GM12878 (cell line): ENCODE measurements at regions not wholly inside any gene's neighbourhood (a gene's known extent, or its start where the extent isn't known, plus 50 kb on each side); places are given as distances from the start of the nearest gene placed in this dataset.

Source experiments
- ATAC-seq: fragments of 200-7000 bp; cut with Tn5 transposase; 3 replicates; pipeline ENCODE4 v1.9.1; 2020; ENCODE audit warnings: mild to moderate bottlenecking, moderate library complexity
- BruUV-seq: library from RNA; stranded (reverse); fragments of 400-500 nt; replicated peaks from 2 replicates; lab custom pipeline; 2021; lab: Mats Ljungman, UMichigan
- CTCF ChIA-PET: fragments of 300-600 bp; sonication (Branson Sonifier 250); formaldehyde crosslinking; extraction: SDS; loops from one replicate; lab custom pipeline; 2021; ENCODE audit warnings: inconsistent platforms; lab: Yijun Ruan, JAX
- POLR2A ChIA-PET: fragments of 350-600 bp; formaldehyde crosslinking; extraction: SDS; loops from one replicate; lab custom pipeline; 2021; ENCODE audit warnings: inconsistent platforms; lab: Charles Lee
- RAD21 ChIA-PET: fragments of 300-600 bp; sonication (Branson Sonifier 250); formaldehyde crosslinking; loops from one replicate; lab custom pipeline; 2023; ENCODE audit warnings: antibody characterized with exemption; ENCODE audit not compliant: unreplicated experiment; lab: Charles Lee
- SMC1A ChIA-PET: fragments of 300-600 bp; sonication (Branson Sonifier 250); formaldehyde crosslinking; loops from one replicate; lab custom pipeline; 2023; ENCODE audit not compliant: unreplicated experiment, uncharacterized antibody; lab: Charles Lee
- DNase-seq: peaks from one replicate; pipeline ENCODE4 v3.0.0-alpha.2; 2011; ENCODE audit warnings: low read depth, low spot score
- FAIRE-seq: peaks from 3 replicates; lab custom pipeline; 2011; peaks lifted over from hg19 to GRCh38; lab: Jason Lieb, UNC
- H2AFZ ChIP-seq: 2 replicates; pipeline ENCODE4 v1.6.0; 2011; ENCODE audit warnings: low read depth, low read length, control low read depth; ENCODE audit not compliant: control insufficient read depth
- H3K27ac ChIP-seq: 2 replicates; pipeline ENCODE4 v1.5.1; 2011; ENCODE audit warnings: control low read depth; ENCODE audit not compliant: control insufficient read depth, insufficient read depth
- H3K27me3 ChIP-seq, 2 experiments: replicated peaks in 1 of 2; 2 replicates each; pipeline versions ENCODE4 v1.6.0 to v1.6.1; 2011; ENCODE audit warnings: low read length in 1 of 2; ENCODE audit not compliant: control insufficient read depth in 2 of 2, insufficient read depth in 2 of 2
- H3K36me3 ChIP-seq, 2 experiments: 2 replicates each; pipeline ENCODE4 v1.5.1; 2011; ENCODE audit warnings: low read length in 1 of 2; ENCODE audit not compliant: control insufficient read depth in 2 of 2, insufficient read depth in 2 of 2
- H3K4me1 ChIP-seq: 2 replicates; pipeline ENCODE4 v1.6.1; 2011; ENCODE audit warnings: mild to moderate bottlenecking, low read length, moderate library complexity, mixed read lengths; ENCODE audit not compliant: control insufficient read depth, insufficient read depth
- H3K4me2 ChIP-seq: 2 replicates; pipeline ENCODE4 v1.6.0; 2011; ENCODE audit warnings: control low read depth; ENCODE audit not compliant: control insufficient read depth, insufficient read depth
- H3K4me3 ChIP-seq: fragments of 200-600 bp; sonication (generic); 2 replicates; pipeline ENCODE4 v1.5.1; 2016
- H3K79me2 ChIP-seq: 2 replicates; pipeline ENCODE4 v1.6.0; 2011; ENCODE audit warnings: low read length; ENCODE audit not compliant: control insufficient read depth, insufficient read depth
- H3K9ac ChIP-seq: 2 replicates; pipeline ENCODE4 v1.8.0; 2011; ENCODE audit warnings: low read length, control low read depth, mixed read lengths; ENCODE audit not compliant: control insufficient read depth, insufficient read depth
- H3K9me3 ChIP-seq: replicated peaks from 3 replicates; pipeline ENCODE4 v1.5.1; 2011; ENCODE audit warnings: mild to moderate bottlenecking, low read length; ENCODE audit not compliant: control insufficient read depth, insufficient read depth
- H4K20me1 ChIP-seq: 2 replicates; pipeline ENCODE4 v1.6.0; 2011; ENCODE audit not compliant: control insufficient read depth, insufficient read depth
- ASH2L ChIP-seq: fragments of 300-600, 200-600 bp; sonication (generic); IDR thresholded peaks from 2 replicates; pipeline ENCODE4 v1.6.1; 2017; ENCODE audit warnings: low read depth, mild to moderate bottlenecking, borderline replicate concordance
- ATF7 ChIP-seq: fragments of 450-650 bp; IDR thresholded peaks from 2 replicates; pipeline ENCODE4 v1.6.1; 2016; ENCODE audit warnings: low read depth, mild to moderate bottlenecking
- CEBPB ChIP-seq, 2 experiments: fragments of 150-350 bp in 1 of 2; IDR thresholded peaks; 2 replicates each; pipeline ENCODE4 v1.6.1; 2012 to 2014; ENCODE audit warnings: low read depth in 2 of 2, low read length in 2 of 2, borderline replicate concordance in 1 of 2, inconsistent platforms in 1 of 2
- CREB1 ChIP-seq: IDR thresholded peaks from 2 replicates; pipeline ENCODE4 v1.6.1; 2012; ENCODE audit warnings: low read depth, mild to moderate bottlenecking, inconsistent platforms
- EP300 ChIP-seq, 2 experiments: fragments of 150-350 bp in 1 of 2; IDR thresholded peaks; 2 replicates each; pipeline ENCODE4 v1.6.1; 2011 to 2012; ENCODE audit warnings: low read depth in 2 of 2, low read length in 2 of 2, borderline replicate concordance in 1 of 2, improper control_type of control experiment in 1 of 2, inconsistent platforms in 1 of 2; ENCODE audit not compliant: control insufficient read depth in 1 of 2
- ETV6 ChIP-seq, 2 experiments: fragments of 450-650 bp in 1 of 2; IDR thresholded peaks in 1 of 2; conservative IDR thresholded peaks in 1 of 2; 2 replicates each; pipeline ENCODE4 v1.6.1; 2014; ENCODE audit warnings: antibody characterized with exemption in 1 of 2, borderline replicate concordance in 1 of 2, low read depth in 1 of 2, mild to moderate bottlenecking in 1 of 2, moderate library complexity in 1 of 2
- FOXM1 ChIP-seq: IDR thresholded peaks from 2 replicates; pipeline ENCODE4 v1.6.1; 2012; ENCODE audit warnings: low read depth, mild to moderate bottlenecking, inconsistent platforms, low read length, moderate library complexity
- LARP7 ChIP-seq: fragments of 450-650 bp; IDR thresholded peaks from 2 replicates; pipeline ENCODE4 v1.6.1; 2017; ENCODE audit warnings: mild to moderate bottlenecking
- MEF2A ChIP-seq: IDR thresholded peaks from 2 replicates; pipeline ENCODE4 v1.6.1; 2011; ENCODE audit warnings: low read depth, mild to moderate bottlenecking, low read length, moderate library complexity; ENCODE audit not compliant: insufficient read depth
- MYB ChIP-seq: fragments of 150-350 bp; IDR thresholded peaks from 2 replicates; pipeline ENCODE4 v1.6.1; 2014; ENCODE audit warnings: mild to moderate bottlenecking, low read depth, low read length, borderline replicate concordance
- NFXL1 ChIP-seq: fragments of 450-650 bp; IDR thresholded peaks from 2 replicates; pipeline ENCODE4 v1.6.1; 2017; ENCODE audit warnings: antibody characterized with exemption, mild to moderate bottlenecking, borderline replicate concordance
- PAX8 ChIP-seq: fragments of 450-650 bp; IDR thresholded peaks from 2 replicates; pipeline ENCODE4 v1.6.1; 2017; ENCODE audit warnings: mild to moderate bottlenecking, moderate library complexity
- SIN3A ChIP-seq: IDR thresholded peaks from 2 replicates; pipeline ENCODE4 v1.6.1; 2012; ENCODE audit warnings: low read depth, low read length, improper control_type of control experiment
- SMAD1 ChIP-seq: fragments of 450-650 bp; IDR thresholded peaks from 2 replicates; pipeline ENCODE4 v1.6.1; 2018; ENCODE audit warnings: mild to moderate bottlenecking, low read depth; ENCODE audit not compliant: partially characterized antibody
- SP1 ChIP-seq: IDR thresholded peaks from one replicate; pipeline ENCODE4 v1.6.1; 2011; ENCODE audit warnings: low read depth, low read length
- STAT3 ChIP-seq: IDR thresholded peaks from 2 replicates; pipeline ENCODE4 v1.6.1; 2011; ENCODE audit warnings: low read depth, low read length, improper control_type of control experiment
- ZNF217 ChIP-seq: fragments of 450-650 bp; IDR thresholded peaks from 2 replicates; pipeline ENCODE4 v1.6.1; 2017; ENCODE audit warnings: antibody characterized with exemption, mild to moderate bottlenecking
- whole genome bisulfite sequencing: methylation state at CpG from one replicate; pipeline ENCODE4 v1.1.6; 2016; ENCODE audit warnings: low lambda C conversion rate; ENCODE audit not compliant: insufficient replicate concordance, insufficient coverage; ENCODE audit errors: missing lambda C conversion rate; 5-methylcytosine and 5-hydroxymethylcytosine counted together
- in situ Hi-C: fragments of 300-500 bp; cut with MboI; formaldehyde crosslinking; loops from 9 replicates; pipeline ENCODE4 v1.14.3; 2018; ENCODE audit warnings: mixed read lengths
- intact Hi-C: fragments of 100-400 bp; cut with micrococcal nuclease; formaldehyde crosslinking; loops from one replicate; pipeline ENCODE4 v1.14.2; 2022; ENCODE audit not compliant: unreplicated experiment
- TF ChIP-seq, protein P1 (sequence below): fragments of 450-650 bp; IDR thresholded peaks from 2 replicates; pipeline ENCODE4 v1.6.1; 2014; ENCODE audit warnings: mild to moderate bottlenecking
- TF ChIP-seq, protein P2 (sequence below): IDR thresholded peaks from 2 replicates; pipeline ENCODE4 v1.6.1; 2012; ENCODE audit warnings: low read depth, low read length, improper control_type of control experiment
- TF ChIP-seq, protein P3 (sequence below): fragments of 450-650 bp; IDR thresholded peaks from 2 replicates; pipeline ENCODE4 v1.6.1; 2017; ENCODE audit warnings: mild to moderate bottlenecking

DNA sequence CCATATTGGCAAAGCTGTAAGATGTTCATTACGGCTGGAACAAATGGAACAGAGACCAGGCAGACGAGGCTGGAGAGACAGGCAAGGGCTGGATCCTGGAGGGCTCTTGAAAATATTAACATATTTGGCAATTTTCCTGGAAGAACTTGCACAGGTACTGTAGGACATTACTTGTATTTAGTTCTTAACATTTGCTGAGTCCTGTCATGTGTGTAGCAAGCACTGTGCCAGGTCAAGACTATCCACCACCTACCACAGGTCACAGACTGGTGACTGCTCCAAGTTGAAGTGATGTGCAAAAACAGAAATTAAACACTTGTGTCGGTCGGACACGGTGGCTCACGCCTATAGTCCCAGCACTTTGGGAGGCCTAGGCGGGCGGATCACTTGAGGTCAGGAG, 58.7 kb upstream of the TNRC6B start:
- ChIA-PET SMC1A (interaction anchor here (1.3 kb wide), 1 partner anchor 48 kb away, joined by 4 read pairs; no protein-coding TSS in a partner anchor), RAD21 (no interaction called here), CTCF (no interaction called here)
- no peaks in the 10 kb centered on the region for H4K20me1 ChIP-seq
- H3K27ac ChIP-seq = no peak overlapping the region
- H3K36me3 ChIP-seq = no peaks in the 10 kb centered on the region
- H3K4me1 ChIP-seq = no peaks in the 10 kb centered on the region
- H2AFZ ChIP-seq = no peak overlapping the region
- H3K9ac ChIP-seq = no peak overlapping the region
- no peak for FAIRE-seq
- no peaks in the 10 kb centered on the region for H3K9me3 ChIP-seq
- ATAC-seq = no peak
- no peak overlapping the region for H3K4me3 ChIP-seq
- H3K79me2 ChIP-seq = no peaks in the 10 kb centered on the region
- BruUV-seq = no TSS peak
- WGBS = 98% methylated on average over 8 of the region's 8 CpGs
- no peak for TF ChIP-seq CREB1
- TF ChIP-seq, protein P1, sequence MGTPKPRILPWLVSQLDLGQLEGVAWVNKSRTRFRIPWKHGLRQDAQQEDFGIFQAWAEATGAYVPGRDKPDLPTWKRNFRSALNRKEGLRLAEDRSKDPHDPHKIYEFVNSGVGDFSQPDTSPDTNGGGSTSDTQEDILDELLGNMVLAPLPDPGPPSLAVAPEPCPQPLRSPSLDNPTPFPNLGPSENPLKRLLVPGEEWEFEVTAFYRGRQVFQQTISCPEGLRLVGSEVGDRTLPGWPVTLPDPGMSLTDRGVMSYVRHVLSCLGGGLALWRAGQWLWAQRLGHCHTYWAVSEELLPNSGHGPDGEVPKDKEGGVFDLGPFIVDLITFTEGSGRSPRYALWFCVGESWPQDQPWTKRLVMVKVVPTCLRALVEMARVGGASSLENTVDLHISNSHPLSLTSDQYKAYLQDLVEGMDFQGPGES = no peak
- no peak for TF ChIP-seq LARP7
- TF ChIP-seq STAT3 = no peak
- TF ChIP-seq, protein P2, sequence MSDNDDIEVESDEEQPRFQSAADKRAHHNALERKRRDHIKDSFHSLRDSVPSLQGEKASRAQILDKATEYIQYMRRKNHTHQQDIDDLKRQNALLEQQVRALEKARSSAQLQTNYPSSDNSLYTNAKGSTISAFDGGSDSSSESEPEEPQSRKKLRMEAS = no peak
- TF ChIP-seq ETV6 (conservative IDR thresholded peaks at IDR 0.05 in 1 of 2, IDR thresholded peaks at IDR 0.05 in 1 of 2; ENCODE audit: borderline replicate concordance in 1 of 2, low read depth in 1 of 2) = no peak
- no peak for TF ChIP-seq CEBPB (IDR thresholded peaks at IDR 0.05; ENCODE audit: borderline replicate concordance in 1 of 2, low read depth in 2 of 2, low read length in 2 of 2)
- no peak for TF ChIP-seq ZNF217
- TF ChIP-seq SMAD1 = no peak
- no peak for TF ChIP-seq FOXM1
- no peak for TF ChIP-seq MEF2A
- TF ChIP-seq, protein P3, sequence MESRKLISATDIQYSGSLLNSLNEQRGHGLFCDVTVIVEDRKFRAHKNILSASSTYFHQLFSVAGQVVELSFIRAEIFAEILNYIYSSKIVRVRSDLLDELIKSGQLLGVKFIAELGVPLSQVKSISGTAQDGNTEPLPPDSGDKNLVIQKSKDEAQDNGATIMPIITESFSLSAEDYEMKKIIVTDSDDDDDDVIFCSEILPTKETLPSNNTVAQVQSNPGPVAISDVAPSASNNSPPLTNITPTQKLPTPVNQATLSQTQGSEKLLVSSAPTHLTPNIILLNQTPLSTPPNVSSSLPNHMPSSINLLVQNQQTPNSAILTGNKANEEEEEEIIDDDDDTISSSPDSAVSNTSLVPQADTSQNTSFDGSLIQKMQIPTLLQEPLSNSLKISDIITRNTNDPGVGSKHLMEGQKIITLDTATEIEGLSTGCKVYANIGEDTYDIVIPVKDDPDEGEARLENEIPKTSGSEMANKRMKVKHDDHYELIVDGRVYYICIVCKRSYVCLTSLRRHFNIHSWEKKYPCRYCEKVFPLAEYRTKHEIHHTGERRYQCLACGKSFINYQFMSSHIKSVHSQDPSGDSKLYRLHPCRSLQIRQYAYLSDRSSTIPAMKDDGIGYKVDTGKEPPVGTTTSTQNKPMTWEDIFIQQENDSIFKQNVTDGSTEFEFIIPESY = no peak
- TF ChIP-seq ASH2L = no peak
- TF ChIP-seq SIN3A = no peak
- no peak for TF ChIP-seq NFXL1
- no peak for TF ChIP-seq ATF7
- TF ChIP-seq MYB = no peak
- TF ChIP-seq PAX8 = no peak
- TF ChIP-seq SP1 = no peak
- TF ChIP-seq EP300 (IDR thresholded peaks at IDR 0.05; ENCODE audit: borderline replicate concordance in 1 of 2, control insufficient read depth in 1 of 2, low read depth in 2 of 2, low read length in 2 of 2) = no peak
- TF ChIP-seq, all 136 proteins: peak for 0
- no peaks in the 10 kb centered on the region for H3K27me3 ChIP-seq
- H3K4me2 ChIP-seq = no peak overlapping the region
- in situ Hi-C loops = no loop called here
- intact Hi-C loops = no loop called here
- POLR2A ChIA-PET = no interaction called here
- no peak for DNase-seq
